ENCODE measurements at regions not wholly inside any gene's neighbourhood (a gene's known extent, or its start where the extent isn't known, plus 50 kb on each side); places are given as distances from the start of the nearest gene placed in this dataset.

DNA sequence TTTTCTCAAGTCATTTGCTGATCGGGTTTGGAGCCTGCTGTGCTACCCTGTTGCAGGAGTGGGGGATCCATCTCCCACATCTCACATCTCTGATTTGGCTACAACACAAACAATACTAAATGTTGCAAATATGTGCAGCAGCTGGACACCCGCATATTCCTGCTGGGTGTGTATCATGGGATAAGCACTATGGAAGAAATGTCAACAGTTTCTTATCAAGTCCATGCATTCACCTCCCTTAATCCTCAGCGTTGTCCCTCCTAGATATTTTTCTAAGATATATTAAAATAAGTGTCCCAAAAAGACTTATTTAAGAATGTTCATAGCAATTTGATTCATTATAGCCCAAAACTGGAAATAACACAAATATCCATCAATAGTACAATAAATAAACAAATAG lies 303.7 kb downstream of the TRIB2 start (continued):
- TF ChIP-seq HDGF (IDR thresholded peaks at IDR 0.05) (no peak), GABPB2 (CRISPR knock-in tag; conservative IDR thresholded peaks at IDR 0.05) (no peak), RBM25 (IDR thresholded peaks at IDR 0.05; ENCODE audit: low read depth, low read length, severe bottlenecking) (no peak), CCAR2 (IDR thresholded peaks at IDR 0.05; ENCODE audit: low read depth, low read length) (no peak), NR2F6 (CRISPR knock-in tag; IDR thresholded peaks at IDR 0.05) (no peak), KDM2B (CRISPR knock-in tag; IDR thresholded peaks at IDR 0.05) (no peak), SMARCC2 (IDR thresholded peaks at IDR 0.05; ENCODE audit: low read depth) (0 out of 2 replicates have a peak, but pooled peaks have one; percentile 22), CREBBP (IDR thresholded peaks at IDR 0.05; ENCODE audit: low read depth, low read length) (no peak), CC2D1A (IDR thresholded peaks at IDR 0.05) (no peak), POU5F1 (IDR thresholded peaks at IDR 0.05; ENCODE audit: borderline replicate concordance, low read depth, low read length, partially characterized antibody) (no peak), ESRRB (CRISPR knock-in tag; IDR thresholded peaks at IDR 0.05; ENCODE audit: borderline replicate concordance) (no peak), ZZZ3 (IDR thresholded peaks at IDR 0.05) (no peak), RAD51 (IDR thresholded peaks at IDR 0.05; ENCODE audit: borderline replicate concordance, low read depth) (no peak), ZNF282 (CRISPR knock-in tag; IDR thresholded peaks at IDR 0.05) (no peak), POLR2H (tag; IDR thresholded peaks at IDR 0.05; ENCODE audit: low read depth) (no peak), SMAD3 (CRISPR knock-in tag; conservative IDR thresholded peaks at IDR 0.05) (no peak), HNRNPH1 (optimal IDR thresholded peaks at IDR 0.05; ENCODE audit: low read depth, low read length) (no peak), ZNF212 (CRISPR knock-in tag; IDR thresholded peaks at IDR 0.05) (no peak), HEY1 (CRISPR knock-in tag; IDR thresholded peaks at IDR 0.05; ENCODE audit: borderline replicate concordance) (no peak), TRIM24 (IDR thresholded peaks at IDR 0.05) (peak in 1 of 2 experiments; percentile 80; a peak in 3 of 4 replicates), EP400 (IDR thresholded peaks at IDR 0.05) (no peak)
- TF ChIP-seq, protein P1, sequence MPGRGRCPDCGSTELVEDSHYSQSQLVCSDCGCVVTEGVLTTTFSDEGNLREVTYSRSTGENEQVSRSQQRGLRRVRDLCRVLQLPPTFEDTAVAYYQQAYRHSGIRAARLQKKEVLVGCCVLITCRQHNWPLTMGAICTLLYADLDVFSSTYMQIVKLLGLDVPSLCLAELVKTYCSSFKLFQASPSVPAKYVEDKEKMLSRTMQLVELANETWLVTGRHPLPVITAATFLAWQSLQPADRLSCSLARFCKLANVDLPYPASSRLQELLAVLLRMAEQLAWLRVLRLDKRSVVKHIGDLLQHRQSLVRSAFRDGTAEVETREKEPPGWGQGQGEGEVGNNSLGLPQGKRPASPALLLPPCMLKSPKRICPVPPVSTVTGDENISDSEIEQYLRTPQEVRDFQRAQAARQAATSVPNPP (IDR thresholded peaks at IDR 0.05; ENCODE audit: borderline replicate concordance, insufficient read depth, insufficient read length): no peak
- TF ChIP-seq, protein P2, sequence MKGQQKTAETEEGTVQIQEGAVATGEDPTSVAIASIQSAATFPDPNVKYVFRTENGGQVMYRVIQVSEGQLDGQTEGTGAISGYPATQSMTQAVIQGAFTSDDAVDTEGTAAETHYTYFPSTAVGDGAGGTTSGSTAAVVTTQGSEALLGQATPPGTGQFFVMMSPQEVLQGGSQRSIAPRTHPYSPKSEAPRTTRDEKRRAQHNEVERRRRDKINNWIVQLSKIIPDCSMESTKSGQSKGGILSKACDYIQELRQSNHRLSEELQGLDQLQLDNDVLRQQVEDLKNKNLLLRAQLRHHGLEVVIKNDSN (CRISPR knock-in tag; IDR thresholded peaks at IDR 0.05): no peak
- TF ChIP-seq, protein P3, sequence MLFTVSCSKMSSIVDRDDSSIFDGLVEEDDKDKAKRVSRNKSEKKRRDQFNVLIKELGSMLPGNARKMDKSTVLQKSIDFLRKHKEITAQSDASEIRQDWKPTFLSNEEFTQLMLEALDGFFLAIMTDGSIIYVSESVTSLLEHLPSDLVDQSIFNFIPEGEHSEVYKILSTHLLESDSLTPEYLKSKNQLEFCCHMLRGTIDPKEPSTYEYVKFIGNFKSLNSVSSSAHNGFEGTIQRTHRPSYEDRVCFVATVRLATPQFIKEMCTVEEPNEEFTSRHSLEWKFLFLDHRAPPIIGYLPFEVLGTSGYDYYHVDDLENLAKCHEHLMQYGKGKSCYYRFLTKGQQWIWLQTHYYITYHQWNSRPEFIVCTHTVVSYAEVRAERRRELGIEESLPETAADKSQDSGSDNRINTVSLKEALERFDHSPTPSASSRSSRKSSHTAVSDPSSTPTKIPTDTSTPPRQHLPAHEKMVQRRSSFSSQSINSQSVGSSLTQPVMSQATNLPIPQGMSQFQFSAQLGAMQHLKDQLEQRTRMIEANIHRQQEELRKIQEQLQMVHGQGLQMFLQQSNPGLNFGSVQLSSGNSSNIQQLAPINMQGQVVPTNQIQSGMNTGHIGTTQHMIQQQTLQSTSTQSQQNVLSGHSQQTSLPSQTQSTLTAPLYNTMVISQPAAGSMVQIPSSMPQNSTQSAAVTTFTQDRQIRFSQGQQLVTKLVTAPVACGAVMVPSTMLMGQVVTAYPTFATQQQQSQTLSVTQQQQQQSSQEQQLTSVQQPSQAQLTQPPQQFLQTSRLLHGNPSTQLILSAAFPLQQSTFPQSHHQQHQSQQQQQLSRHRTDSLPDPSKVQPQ (CRISPR knock-in tag; IDR thresholded peaks at IDR 0.05; ENCODE audit: borderline replicate concordance): no peak
- TF ChIP-seq, protein P4, sequence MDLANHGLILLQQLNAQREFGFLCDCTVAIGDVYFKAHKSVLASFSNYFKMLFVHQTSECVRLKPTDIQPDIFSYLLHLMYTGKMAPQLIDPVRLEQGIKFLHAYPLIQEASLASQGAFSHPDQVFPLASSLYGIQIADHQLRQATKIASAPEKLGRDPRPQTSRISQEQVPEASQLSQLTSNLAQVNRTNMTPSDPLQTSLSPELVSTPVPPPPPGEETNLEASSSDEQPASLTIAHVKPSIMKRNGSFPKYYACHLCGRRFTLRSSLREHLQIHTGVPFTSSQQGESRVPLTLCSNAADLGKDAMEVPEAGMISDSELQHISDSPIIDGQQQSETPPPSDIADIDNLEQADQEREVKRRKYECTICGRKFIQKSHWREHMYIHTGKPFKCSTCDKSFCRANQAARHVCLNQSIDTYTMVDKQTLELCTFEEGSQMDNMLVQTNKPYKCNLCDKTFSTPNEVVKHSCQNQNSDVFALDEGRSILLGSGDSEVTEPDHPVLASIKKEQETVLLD (IDR thresholded peaks at IDR 0.05): no peak
